Skin epidermis (tissue), 12 donors: ENCODE measurements at regions not wholly inside any gene's neighbourhood (a gene's known extent, or its start where the extent isn't known, plus 50 kb on each side); places are given as distances from the start of the nearest gene placed in this dataset.
"Not testable (repeated sequence)": the region's sequence is repeated elsewhere in the genome, so short reads cannot be mapped to it uniquely, and the experiment has no call there.

Experiments used
- H3K27ac ChIP-seq, 21 experiments: fragments of 200-600 bp; sonication (generic) in 11 of 21; one replicate each; pipeline ENCODE4 v1.5.0; 2020; ENCODE audit warnings: mild to moderate bottlenecking in 3 of 21, inconsistent platforms in 2 of 21, moderate library complexity in 2 of 21
- H3K4me3 ChIP-seq, 7 experiments: fragments of 200-600 bp; sonication (generic) in 2 of 7; one replicate each; pipeline ENCODE4 v1.5.0; 2020; ENCODE audit warnings: inconsistent platforms in 2 of 7, mild to moderate bottlenecking in 2 of 7, moderate library complexity in 1 of 7

DNA sequence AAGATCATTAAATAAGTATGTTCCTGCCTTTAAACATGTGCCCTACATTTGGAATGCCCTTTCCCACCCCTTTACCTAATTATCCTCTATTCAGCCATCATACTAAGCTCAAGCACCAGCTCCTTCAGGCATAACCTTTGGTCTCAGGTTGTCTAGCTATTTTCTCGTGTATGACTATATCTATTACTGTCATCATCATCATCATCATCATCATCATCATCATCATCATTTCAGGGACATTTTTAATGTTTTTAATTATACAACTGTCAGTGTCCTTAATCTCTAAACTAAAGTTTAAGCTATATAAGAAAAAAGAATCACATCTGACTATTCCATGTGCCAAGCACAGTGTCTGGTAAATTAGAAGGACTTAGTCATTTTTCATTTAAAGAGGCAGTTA is 214.6 kb upstream of the CTSO start:
- Histone ChIP-seq H3K27ac (no peak overlapping the region), H3K4me3 (no peak overlapping the region)

DNA sequence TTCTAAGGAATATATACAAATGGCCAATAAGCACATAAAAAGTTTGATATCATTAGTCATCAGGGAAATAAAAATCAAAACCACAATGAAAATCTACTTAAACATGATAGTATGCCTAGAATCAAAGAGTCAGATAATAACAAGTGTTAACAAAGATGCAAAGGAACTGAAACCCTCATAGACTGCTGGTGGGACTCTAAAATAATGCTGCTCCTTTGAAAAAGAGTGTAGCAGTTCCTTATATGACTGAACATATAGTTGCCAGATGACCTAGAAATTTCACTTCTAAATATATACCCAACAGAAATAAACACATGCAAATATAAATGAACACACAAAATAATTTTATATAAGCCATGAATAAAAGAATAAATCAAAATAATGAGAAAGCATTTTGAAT is 205.1 kb upstream of the CTSO start:
- no peak overlapping the region for H3K27ac ChIP-seq
- H3K4me3 ChIP-seq = no peak overlapping the region

DNA sequence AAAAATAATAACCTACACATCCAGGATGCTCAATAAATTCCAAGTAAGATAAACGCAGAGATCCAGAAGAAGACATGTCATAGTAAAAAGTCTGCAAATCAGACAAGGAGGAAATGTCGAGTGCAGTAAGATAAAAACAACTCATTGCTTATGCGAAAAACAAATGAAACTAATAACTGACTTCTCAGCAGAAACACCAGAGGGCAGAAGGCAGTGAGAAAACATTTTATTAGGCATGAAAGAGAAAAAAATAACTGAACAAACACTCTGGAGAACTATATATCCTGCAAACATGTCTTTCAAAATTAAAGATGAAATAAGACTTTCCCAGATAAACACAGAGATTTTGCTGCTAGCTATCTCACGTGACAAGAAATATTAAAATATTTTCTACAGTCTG is 201.3 kb upstream of the CTSO start:
- Histone ChIP-seq H3K27ac (no peak overlapping the region), H3K4me3 (no peak overlapping the region)

DNA sequence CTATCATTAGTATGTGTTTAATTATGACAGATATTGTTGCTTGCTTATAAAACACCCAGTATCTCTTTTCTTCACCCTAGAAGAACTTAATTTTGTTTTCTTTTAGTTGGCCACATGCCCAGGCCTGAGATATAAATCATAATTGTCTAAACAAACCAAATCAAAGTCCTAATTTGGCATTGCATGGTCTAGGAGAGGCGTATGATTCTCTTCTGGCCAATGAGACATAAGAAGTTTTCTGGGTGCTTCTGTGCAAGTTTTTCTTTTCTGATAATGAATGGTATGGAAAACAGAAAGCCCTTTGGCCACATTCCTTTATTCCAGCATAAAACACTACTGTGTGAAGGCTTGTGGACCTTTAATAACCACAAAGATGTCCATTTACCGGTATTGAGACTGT is 192.9 kb upstream of the CTSO start:
- no peak overlapping the region for H3K27ac ChIP-seq
- H3K4me3 ChIP-seq = no peak overlapping the region

DNA sequence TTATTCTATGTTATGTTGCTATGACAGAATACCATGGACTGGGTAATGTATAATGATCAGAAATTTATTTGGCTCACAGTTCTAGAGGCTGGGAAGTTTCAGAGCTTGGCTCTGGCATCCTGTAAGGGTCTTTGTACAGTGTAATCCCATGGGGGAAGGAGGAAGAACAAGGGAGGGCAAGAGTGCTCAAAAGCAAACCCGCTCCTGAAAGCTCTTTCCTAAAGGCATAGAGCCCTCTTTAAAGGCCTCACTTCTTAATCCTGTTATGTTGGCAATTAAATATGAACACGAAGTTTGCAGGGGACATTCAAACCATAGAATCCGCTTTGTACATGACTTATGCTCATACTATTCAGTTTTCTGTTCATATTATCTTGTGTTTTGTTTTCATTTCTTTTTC is 191.3 kb upstream of the CTSO start:
- Histone ChIP-seq H3K4me3 (no peak overlapping the region), H3K27ac (no peak overlapping the region)

DNA sequence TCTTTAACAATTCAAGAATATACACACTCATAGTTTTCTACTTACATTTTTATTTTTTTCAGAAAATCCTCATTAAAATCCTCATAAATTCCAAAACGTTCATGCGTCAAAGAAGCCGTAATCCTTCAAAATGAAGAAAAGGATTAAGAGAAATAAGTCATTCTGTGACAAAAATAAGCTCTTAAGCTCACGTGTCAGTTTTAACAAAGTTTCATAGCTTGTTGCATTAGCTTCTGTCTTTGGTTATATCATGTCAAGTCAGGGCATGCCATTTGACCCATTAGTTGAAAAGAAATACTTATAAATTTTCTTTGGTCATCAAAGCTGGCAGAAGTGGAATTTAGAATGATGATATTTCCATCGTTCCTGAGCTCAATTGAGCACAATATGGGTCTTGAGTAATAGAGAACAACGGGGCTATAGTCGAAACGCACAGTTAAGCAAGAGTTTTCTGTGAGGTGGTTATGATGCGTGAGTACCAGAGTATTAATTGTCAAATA is 185.2 kb upstream of the CTSO start:
- Histone ChIP-seq H3K4me3 (no peak overlapping the region), H3K27ac (peak overlapping the region in 2 of 21 experiments; percentile 51 to 71)

DNA sequence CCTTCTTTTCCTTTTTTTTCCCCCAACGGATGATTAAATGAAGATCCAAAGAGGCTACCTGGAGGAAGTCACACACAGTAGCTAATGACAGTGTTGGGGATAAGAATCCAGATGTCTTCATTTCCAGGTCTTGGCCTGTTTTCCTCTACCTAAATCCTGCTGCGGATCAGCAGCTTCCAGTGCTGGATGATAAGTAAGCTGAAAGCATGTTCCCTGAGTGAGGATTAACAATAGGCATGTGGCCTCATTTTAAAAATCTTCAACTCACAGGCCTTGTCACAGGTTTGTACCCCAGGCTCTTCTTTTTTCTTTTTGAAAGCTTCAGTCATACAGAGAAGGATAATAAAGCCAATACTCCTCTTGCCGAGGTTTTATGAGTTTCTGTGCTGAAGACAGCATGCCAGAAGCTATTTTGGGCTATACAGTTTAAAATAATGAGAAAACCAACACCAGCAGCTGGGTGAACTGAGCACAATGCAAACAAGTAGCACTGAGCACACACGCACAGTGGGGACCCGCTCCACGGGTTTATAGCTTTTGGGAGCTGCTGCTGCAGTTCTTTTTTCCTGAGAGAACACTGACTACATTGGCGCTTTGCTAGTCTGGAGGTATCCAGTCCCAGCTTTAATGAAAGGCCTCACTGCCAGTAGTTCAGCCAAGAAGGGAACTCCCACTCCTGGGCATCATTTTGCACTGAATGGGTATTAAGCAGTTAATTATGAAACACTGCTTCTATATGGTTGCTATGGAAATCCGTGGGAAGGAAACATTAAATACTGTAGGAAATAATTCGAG is 184.2 kb upstream of the CTSO start:
- H3K4me3 ChIP-seq = no peak overlapping the region
- H3K27ac ChIP-seq = peak overlapping the region in 4 of 21 experiments; percentile 20 to 71 (median 36)

DNA sequence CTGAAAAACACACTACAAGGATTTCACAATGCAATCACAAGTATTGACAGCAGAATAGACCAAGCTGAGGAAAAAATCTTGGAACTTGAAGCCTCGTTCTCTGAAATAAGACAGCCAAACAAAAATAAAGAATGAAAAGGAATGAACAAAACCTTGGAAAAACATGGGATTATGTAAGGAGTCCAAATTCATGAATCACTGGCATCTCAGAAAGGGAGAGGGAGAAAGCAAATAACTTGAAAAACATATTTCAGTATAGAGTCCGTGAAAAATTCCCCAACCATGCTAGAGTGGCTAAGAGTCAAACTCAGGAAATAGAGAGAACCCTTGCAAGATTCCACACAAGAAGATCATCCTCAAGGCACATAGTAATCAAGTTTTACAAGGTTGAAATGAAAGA is 178.5 kb upstream of the CTSO start:
- Histone ChIP-seq H3K27ac (peak overlapping the region in 3 of 21 experiments; percentile 5 to 25 (median 12)), H3K4me3 (no peak overlapping the region)

DNA sequence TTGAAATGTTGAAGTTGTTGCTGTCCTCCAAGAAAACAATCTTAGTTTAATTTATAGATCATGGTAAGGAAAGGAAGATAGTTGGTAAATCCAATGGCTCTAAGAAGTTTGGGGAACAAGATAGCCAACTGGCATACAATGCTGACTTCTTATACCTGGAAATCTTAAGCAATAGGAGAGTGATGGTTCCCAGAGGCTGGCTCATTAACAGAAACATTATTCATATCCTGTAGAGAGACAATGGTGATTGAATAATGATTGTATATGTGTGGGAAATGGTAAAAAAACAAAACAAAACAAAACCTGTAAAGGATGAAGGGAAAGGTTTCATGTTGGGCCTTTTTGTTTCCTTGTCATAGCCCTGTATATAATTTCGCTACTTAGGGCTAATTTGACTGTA is 174.9 kb upstream of the CTSO start:
- Histone ChIP-seq H3K27ac (no peak overlapping the region), H3K4me3 (no peak overlapping the region)

DNA sequence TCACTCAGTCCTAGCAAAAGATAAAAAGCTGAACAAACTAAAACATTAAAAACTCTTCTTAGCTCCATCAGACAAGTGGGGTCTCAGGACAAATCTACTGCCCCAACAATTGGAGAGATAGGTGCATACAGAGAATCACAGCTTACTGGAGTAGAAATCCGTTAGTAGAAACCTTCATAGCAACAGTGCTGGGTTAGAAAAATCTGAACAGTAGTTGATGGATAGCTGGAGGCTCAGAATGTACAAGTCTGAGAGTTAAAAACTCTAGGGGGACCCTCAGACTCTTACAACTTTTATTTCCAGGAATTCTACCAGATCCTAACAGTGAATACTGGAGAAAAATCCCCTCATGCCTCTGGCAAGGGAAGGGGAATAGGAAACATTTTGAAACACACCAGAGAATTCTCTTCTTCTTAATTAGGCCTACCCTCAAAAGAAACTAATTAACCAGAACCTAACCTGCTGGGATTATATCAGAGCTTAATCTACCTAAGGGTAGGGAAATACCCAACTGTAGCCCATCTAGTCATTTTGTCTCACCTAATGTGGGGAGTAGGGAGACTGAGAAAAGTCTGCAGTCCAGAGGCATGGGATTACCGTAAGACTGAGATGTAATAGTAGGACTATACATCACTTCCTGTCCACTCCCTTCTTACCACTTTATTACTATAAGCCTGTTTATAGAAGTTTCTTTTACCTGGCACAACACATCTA is 165.0 kb upstream of the CTSO start:
- Histone ChIP-seq H3K4me3 (no peak overlapping the region), H3K27ac (no peak overlapping the region)

DNA sequence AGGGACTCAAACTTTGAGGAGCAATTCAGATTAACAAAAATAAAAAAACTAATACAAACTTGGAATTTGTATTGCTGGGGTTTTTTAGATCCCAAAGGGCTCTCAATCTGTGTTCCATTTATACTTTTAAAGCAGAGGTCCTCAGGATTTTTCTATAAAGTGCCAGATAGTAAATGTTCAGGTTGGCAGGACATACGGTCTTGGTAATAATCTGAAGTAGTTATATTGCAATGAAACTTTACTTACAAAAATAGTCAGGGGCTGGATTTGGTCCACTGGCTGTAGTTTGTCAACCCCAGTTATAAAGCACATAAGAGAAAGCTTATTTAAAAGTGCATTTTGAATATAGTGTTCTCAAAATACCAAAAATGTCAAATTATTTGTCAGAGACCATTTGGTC is 164.1 kb upstream of the CTSO start:
- Histone ChIP-seq H3K4me3 (no peak overlapping the region), H3K27ac (no peak overlapping the region)

DNA sequence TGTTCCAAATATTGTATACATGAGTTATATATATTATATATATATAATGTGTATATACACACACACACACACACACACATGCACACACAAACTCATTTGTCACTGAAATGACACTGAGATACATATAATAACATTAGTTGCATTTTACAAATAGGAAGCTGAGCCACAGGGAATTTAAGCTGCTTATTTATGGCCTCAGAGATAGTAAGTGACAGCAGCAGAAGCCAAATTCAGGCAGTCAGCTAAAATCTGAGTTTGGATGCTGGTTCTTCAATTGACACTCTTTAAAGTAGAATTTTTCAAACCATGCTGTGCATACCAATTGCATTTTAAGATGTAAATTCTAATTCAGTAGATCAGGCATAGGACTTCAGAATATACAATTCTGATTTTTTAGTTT is 163.3 kb upstream of the CTSO start:
- Histone ChIP-seq H3K27ac (no peak overlapping the region), H3K4me3 (no peak overlapping the region)

DNA sequence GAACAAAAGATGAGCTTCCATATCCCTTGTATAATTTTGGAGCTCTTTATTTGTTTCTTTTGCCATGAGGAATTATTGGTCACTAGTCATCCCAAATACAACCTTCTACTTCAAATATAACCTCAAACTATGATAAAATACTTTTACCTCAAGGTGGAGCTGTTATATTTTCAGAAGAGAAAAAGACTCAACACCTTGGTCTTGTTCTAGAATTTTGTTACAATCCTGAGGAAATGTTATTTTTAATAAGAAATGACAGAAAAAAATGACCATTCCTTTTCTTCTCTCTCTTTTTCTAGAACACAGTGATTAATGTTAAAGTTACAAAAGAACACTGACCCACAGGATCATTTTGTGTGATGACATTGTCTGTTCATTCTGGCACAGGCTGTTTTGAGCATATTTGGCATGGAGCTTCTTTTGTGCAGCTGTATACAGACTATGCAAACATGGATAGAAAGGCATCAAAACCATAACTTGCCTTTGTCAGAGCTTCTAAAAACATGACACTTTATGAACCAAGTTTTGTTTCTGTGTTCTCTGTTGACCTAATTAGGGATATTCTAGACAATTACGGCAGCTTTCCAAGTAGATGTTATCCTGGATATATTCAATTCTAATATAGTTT is 159.6 kb upstream of the CTSO start:
- H3K27ac ChIP-seq = no peak overlapping the region
- H3K4me3 ChIP-seq = no peak overlapping the region

DNA sequence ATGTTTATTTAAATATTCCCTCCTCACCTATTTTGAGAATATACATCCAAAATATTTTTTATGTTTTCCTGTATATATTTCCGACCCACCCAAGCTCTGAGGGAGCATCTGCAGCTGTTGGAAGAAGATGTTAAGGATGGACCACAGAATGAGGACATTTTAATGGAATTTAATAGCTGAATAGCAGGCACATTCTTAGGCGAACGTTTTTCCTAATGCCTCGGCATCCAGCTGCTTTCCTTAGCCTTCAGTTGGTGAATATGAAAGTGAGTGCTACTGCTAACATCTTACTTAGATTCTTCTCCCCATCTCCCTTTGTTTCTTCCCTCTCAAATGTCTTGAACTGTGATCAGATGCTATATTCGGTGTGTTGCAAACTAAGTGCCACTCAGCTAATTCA is 158.0 kb upstream of the CTSO start:
- H3K27ac ChIP-seq = no peak overlapping the region
- H3K4me3 ChIP-seq = no peak overlapping the region

DNA sequence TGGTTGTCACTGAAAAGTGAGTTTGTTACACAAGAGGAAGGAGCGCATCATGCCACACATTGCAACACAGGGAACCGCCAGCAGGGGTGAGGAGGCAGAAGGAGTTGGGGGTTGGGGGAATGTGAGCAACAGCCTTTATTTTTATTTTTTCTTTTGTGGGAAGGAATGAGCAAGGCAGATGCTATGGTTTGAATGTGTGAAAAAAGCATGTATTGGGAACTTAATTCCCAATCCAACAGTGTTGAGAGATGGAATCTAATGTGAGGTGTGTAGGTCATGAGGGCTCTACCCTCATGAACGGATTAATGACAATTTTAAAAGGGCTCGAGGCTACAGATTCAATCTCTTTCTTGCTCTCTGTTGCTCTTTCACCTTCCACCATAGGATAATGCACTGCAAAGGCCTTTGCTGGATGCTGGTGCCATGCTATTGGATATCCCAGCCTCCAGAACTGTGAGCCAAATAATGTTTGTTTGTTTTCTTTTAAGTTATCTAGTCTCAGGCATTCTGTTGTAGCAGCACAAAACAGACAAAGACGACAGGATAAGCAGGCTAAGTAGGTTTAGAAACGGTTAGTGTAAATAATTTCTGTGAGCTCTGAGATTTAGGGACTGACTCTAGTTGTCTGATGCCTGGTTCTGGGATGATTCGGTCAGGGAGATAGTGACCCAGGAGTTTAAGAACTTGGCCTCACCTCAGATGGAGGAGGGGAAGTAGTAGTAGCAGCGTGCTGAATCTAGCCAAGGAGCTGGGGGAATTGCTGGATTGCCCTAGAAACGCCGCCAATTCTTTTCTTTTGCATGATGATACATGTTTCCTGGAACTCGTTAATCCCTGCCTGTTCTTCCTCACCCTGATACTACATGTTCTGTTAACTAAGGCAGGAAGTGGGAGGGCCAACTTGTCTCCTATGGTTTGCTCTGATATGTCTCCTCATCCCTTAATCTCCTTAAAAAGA is 156.6 kb upstream of the CTSO start:
- H3K27ac ChIP-seq = peak overlapping the region in 5 of 21 experiments; percentile 13 to 53 (median 24)

DNA sequence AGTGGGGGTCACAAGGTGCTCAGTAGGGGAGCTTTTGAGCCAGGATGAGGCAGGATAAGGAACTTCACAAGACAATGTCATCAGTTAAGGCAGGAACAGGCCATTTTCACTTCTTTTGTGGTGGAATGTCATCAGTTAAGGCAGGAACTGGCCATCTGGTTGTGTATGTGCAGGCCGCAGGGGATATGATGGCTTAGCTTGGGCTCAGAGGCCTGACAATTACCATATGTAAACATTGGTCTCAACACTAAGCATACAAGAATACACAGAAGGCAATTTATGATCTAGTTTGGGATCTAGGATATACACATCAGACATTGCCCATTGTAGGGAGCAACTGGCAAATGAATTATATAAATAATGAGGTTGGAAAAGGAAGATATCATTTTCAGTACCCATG is 155.4 kb upstream of the CTSO start:
- H3K27ac ChIP-seq, H3K4me3 ChIP-seq: not testable (repeated sequence)

More for the DNA sequence above, 156.6 kb upstream of the CTSO start:
- H3K4me3 ChIP-seq = no peak overlapping the region

DNA sequence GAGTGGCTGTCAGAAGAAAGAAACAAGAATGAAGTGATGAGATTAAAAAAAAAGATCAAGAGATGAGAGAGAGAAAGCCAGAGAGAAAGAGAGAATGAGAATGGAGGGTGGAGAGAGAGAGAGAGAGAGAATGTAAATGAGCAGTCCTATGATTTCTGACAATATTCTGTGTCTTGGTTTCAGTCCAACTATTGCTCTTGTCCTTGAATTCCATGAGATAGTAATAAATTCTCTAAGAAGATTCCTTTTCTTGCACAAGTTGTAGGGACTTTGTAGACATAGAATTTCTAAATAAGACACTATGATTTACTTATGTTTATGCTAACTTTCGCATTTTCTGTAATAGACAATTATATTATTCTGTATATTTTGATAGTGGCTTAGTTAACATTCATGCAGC is 149.6 kb upstream of the CTSO start:
- no peak overlapping the region for H3K27ac ChIP-seq
- no peak overlapping the region for H3K4me3 ChIP-seq

DNA sequence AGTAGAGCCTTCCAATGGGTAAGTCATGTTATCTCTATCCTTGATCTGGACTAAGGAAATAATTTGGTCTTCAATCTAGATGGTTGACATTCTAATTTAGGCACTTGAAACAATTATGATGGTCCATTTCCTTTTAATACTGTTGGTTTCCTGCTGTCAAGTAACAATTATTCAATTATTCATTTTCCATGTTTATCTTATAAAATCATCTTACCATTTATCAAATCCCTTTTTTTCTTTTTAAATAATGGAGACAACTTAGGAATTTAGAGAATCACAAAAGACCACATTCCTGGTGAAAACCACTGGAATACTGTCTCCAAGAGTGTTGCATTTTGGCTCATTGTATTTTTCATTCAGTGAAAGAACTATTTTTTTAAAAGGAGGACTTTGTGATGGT is 148.7 kb upstream of the CTSO start:
- Histone ChIP-seq H3K27ac (no peak overlapping the region), H3K4me3 (no peak overlapping the region)

DNA sequence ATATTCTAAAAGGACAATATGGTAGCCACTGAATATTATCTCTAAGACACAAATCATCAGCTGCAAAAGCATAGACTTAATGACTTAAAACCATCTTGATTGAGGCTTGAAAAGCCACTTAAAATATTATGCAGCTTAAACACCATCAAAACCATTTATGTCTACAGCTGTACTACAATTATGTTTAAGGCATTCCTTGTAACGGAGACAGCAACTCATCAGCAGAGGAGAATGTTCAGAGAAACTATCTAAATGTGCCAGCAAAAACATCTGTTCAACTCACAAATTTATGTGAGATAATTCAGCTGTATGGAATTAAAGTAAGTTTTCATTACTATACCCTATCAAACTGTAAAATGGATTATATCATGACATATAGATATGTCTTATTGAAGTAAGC is 147.9 kb upstream of the CTSO start:
- no peak overlapping the region for H3K27ac ChIP-seq
- no peak overlapping the region for H3K4me3 ChIP-seq

DNA sequence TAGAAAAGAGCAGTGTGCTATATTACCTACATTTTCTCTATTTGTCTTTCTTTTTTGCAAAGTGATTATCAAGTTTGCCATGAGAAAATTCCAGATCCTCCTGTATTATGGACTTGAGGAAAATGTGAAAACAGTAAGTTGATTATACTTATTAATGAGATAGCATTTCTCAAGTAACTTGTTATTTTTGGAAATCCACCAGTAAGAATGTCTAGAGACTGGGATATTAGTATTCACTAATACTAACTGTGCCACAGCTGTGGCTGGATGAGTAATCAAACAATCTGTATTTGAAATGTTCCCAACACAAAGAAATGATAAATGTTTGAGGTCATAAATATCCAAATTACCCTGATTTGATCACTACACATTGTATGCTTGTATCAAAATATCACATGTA is 147.0 kb upstream of the CTSO start:
- no peak overlapping the region for H3K27ac ChIP-seq
- no peak overlapping the region for H3K4me3 ChIP-seq
